ENCODE measurements at regions not wholly inside any gene's neighbourhood (a gene's known extent, or its start where the extent isn't known, plus 50 kb on each side); places are given as distances from the start of the nearest gene placed in this dataset.
A peak's percentile ranks its signal among the peaks of the same experiment; 100 is the strongest.
"Not testable (repeated sequence)": the region's sequence is repeated elsewhere in the genome, so short reads cannot be mapped to it uniquely, and the experiment has no call there.

- DNase-seq, result no peak
Measured at GRCh38 chr2:62654876-62655359, 50.6 kb upstream of the EHBP1 start.

- no peak for DNase-seq
Measured at GRCh38 chr2:62654423-62654791, 51.1 kb upstream of the EHBP1 start.

GRCh38 chr2:62653582-62654422 is 51.7 kb upstream of the EHBP1 start:
- no peak for DNase-seq

- DNase-seq, result not testable (repeated sequence)
Measured at GRCh38 chr2:62649087-62649486, 56.4 kb upstream of the EHBP1 start.

GRCh38 chr2:62643100-62643471 is 62.4 kb upstream of the EHBP1 start:
- no peak for DNase-seq

- DNase-seq, result no peak
Measured at GRCh38 chr2:62642429-62643099, 62.9 kb upstream of the EHBP1 start.

- DNase-seq, result no peak
Measured at GRCh38 chr2:62641936-62642335, 63.6 kb upstream of the EHBP1 start.

- no peak for DNase-seq
Measured at GRCh38 chr2:62641410-62641843, 64.1 kb upstream of the EHBP1 start.

GRCh38 chr2:62631160-62632085 is 74.1 kb upstream of the EHBP1 start:
- no peak for DNase-seq

- not testable (repeated sequence) for DNase-seq
Measured at GRCh38 chr2:62630206-62630605, 75.3 kb upstream of the EHBP1 start.

GRCh38 chr2:62629310-62629709 is 76.2 kb upstream of the EHBP1 start:
- DNase-seq, result not testable (repeated sequence)

GRCh38 chr2:62627667-62628066 is 77.8 kb upstream of the EHBP1 start:
- no peak for DNase-seq

- DNase-seq, result no peak
Measured at GRCh38 chr2:62624855-62625254, 80.7 kb upstream of the EHBP1 start.

- not testable (repeated sequence) for DNase-seq
Measured at GRCh38 chr2:62616486-62616885, 89.0 kb upstream of the EHBP1 start.

GRCh38 chr2:62611854-62612253 is 93.7 kb upstream of the EHBP1 start:
- no peak for DNase-seq

- not testable (repeated sequence) for DNase-seq
Measured at GRCh38 chr2:62605471-62605870, 99.5 kb upstream of the TMEM17 start.

GRCh38 chr2:62604336-62604735 is 98.3 kb upstream of the TMEM17 start:
- no peak for DNase-seq

GRCh38 chr2:62603154-62603712 is 97.2 kb upstream of the TMEM17 start:
- no peak for DNase-seq

- DNase-seq, result not testable (repeated sequence)
Measured at GRCh38 chr2:62599674-62600410, 93.8 kb upstream of the TMEM17 start.

GRCh38 chr2:62597323-62597722 is 91.3 kb upstream of the TMEM17 start:
- DNase-seq, result peak; percentile 56

GRCh38 chr2:62596061-62596921 is 90.3 kb upstream of the TMEM17 start:
- DNase-seq, result no peak

Measured in MV-4-11 (cell line).